ENCODE measurements at regions not wholly inside any gene's neighbourhood (a gene's known extent, or its start where the extent isn't known, plus 50 kb on each side); places are given as distances from the start of the nearest gene placed in this dataset.

DNA sequence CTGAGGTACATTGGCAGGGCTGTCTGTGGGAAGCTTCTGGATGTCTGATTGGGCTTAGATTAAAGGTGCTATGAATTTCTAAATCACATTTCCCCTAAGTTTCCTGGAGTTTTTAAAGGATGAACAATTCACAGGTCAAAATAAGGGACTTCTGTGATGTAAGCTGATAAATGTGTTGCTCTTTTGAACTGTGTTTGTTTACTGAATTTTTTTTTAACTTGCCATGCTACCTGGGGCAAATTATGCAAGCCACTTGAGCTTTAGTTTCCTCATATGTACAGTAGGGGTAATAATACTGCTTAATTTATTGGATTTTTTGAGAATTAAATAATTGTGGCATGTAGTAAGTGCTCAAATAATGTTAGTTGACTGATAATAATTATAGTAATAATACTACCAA, 52.8 kb upstream of the CCDC91 start:
- no peak for TF ChIP-seq CTCF (IDR thresholded peaks at IDR 0.05)
- no peak for TF ChIP-seq EZH2phosphoT487 (IDR thresholded peaks at IDR 0.05)
- TF ChIP-seq EZH2 (IDR thresholded peaks at IDR 0.05): no peak
- Histone ChIP-seq H2AFZ (replicated peaks) (no peak overlapping the region), H3K79me2 (ENCODE audit: low read depth) (no peaks in the 10 kb centered on the region), H3K36me3 (no peaks in the 10 kb centered on the region), H3K27me3 (no peaks in the 10 kb centered on the region), H3K4me1 (peaks cover 10% of the 10 kb centered on the region), H3K27ac (no peak overlapping the region), H3K9me3 (ENCODE audit: low read depth) (no peaks in the 10 kb centered on the region), H3K4me3 (no peak overlapping the region), H3K4me2 (no peak overlapping the region), H4K20me1 (ENCODE audit: low read depth) (no peaks in the 10 kb centered on the region), H3F3A (ENCODE audit: low read depth) (no peaks in the 10 kb centered on the region), H3K9ac (no peak overlapping the region)
- Mint-ChIP-seq H3K9me3 (no peaks in the 10 kb centered on the region), H3K36me3 (no peaks in the 10 kb centered on the region), H3K27ac (no peak overlapping the region), H3K4me3 (no peak overlapping the region), H3K27me3 (ENCODE audit: insufficient read depth, low read depth) (peaks cover 2% of the 10 kb centered on the region), H3K4me1 (no peaks in the 10 kb centered on the region)
- DNase-seq (ENCODE audit: low spot score): no peak

- no peak overlapping the region for H2AFZ ChIP-seq (replicated peaks)
- H3K9me3 ChIP-seq (ENCODE audit: low read depth): no peaks in the 10 kb centered on the region
- no peak for TF ChIP-seq CTCF (IDR thresholded peaks at IDR 0.05)
- no peak for TF ChIP-seq EZH2 (IDR thresholded peaks at IDR 0.05)
- no peak for TF ChIP-seq EZH2phosphoT487 (IDR thresholded peaks at IDR 0.05)
These were observed 49.9 kb upstream of the CCDC91 start for GRCh38 chr12:28140404-28140803.

More at GRCh38 chr12:28140404-28140803, 49.9 kb upstream of the CCDC91 start:
- no peak overlapping the region for H3K4me3 Mint-ChIP-seq
- H3K4me1 Mint-ChIP-seq: no peaks in the 10 kb centered on the region
- H3K27ac Mint-ChIP-seq: no peak overlapping the region
- Histone ChIP-seq H3K36me3 (no peaks in the 10 kb centered on the region), H3K4me3 (no peak overlapping the region), H3K27me3 (no peaks in the 10 kb centered on the region), H3F3A (ENCODE audit: low read depth) (no peaks in the 10 kb centered on the region), H3K4me2 (no peak overlapping the region), H3K4me1 (peaks cover 10% of the 10 kb centered on the region), H4K20me1 (ENCODE audit: low read depth) (no peaks in the 10 kb centered on the region), H3K27ac (no peak overlapping the region), H3K79me2 (ENCODE audit: low read depth) (no peaks in the 10 kb centered on the region), H3K9ac (no peak overlapping the region)
- H3K27me3 Mint-ChIP-seq (ENCODE audit: insufficient read depth, low read depth): peaks cover 2% of the 10 kb centered on the region
- H3K36me3 Mint-ChIP-seq: no peaks in the 10 kb centered on the region
- DNase-seq (ENCODE audit: low spot score): no peak
- no peaks in the 10 kb centered on the region for H3K9me3 Mint-ChIP-seq
